ENCODE measurements at regions not wholly inside any gene's neighbourhood (a gene's known extent, or its start where the extent isn't known, plus 50 kb on each side); places are given as distances from the start of the nearest gene placed in this dataset.

DNA sequence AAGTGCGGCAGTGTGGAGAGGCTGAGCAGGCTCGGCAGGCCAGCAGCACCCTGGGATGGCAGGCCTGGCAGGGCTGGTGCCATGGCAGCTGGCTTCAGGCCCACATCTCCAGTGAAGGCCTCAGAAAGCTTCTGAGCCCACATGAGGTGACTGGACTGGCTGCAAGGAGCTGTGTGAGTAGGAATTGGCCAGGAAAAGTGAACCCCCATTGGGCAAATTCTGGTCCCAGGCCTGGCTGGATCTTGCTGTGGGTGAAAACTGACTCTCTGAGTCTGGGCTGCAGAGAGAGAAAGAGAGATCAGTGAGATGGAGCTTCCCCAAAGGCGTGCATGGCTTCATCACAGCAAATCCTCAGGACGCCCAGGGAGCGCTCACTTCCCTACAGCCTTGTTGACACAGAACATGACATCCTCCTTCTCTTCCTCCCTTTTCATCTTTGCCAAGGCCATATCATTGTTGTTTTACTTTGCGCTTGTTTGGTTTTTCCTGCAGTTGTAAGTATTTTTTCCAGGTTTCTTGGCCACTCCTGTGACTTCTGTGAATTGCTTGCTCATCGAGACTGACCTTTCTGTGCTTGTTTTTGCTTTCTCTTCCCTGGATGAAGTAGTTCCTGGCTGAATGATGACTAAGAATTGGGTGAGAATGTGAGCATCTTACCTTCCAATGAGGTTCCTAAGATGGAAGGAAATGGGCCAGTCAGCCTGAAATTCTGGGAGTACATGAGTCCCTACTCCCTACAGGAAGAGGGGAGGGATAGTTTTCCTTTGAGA, 299.1 kb downstream of the TLE3 start:
- TF ChIP-seq, protein P1, sequence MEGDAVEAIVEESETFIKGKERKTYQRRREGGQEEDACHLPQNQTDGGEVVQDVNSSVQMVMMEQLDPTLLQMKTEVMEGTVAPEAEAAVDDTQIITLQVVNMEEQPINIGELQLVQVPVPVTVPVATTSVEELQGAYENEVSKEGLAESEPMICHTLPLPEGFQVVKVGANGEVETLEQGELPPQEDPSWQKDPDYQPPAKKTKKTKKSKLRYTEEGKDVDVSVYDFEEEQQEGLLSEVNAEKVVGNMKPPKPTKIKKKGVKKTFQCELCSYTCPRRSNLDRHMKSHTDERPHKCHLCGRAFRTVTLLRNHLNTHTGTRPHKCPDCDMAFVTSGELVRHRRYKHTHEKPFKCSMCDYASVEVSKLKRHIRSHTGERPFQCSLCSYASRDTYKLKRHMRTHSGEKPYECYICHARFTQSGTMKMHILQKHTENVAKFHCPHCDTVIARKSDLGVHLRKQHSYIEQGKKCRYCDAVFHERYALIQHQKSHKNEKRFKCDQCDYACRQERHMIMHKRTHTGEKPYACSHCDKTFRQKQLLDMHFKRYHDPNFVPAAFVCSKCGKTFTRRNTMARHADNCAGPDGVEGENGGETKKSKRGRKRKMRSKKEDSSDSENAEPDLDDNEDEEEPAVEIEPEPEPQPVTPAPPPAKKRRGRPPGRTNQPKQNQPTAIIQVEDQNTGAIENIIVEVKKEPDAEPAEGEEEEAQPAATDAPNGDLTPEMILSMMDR (IDR thresholded peaks at IDR 0.05) = no peak
- TF ChIP-seq POLR2AphosphoS5 (IDR thresholded peaks at IDR 0.05) (no peak), POLR2A (IDR thresholded peaks at IDR 0.05; ENCODE audit: low read depth) (no peak)

Measured in esophagus muscularis mucosa (tissue), 3 donors.